Right lobe of liver (tissue), 4 donors: ENCODE measurements at regions not wholly inside any gene's neighbourhood (a gene's known extent, or its start where the extent isn't known, plus 50 kb on each side); places are given as distances from the start of the nearest gene placed in this dataset.

Source experiments
- CTCF ChIP-seq, 4 donors: fragments of 200-600 bp in 3 of 4; fragments of 450-650 bp in 1 of 4; IDR thresholded peaks; one replicate each; pipeline versions ENCODE4 v1.5.1 to v1.8.0; 2016 to 2022; ENCODE audit warnings: antibody characterized with exemption in 4 of 4, mild to moderate bottlenecking in 2 of 4
- POLR2A ChIP-seq: fragments of 450-650 bp; IDR thresholded peaks from one replicate; pipeline ENCODE4 v1.6.1; 2017; ENCODE audit warnings: antibody characterized with exemption, mild to moderate bottlenecking
- donor health status: DM: no; HTN: no; CAD: no.
- donor health status: DM: no; HTN: no; CAD: no.
- donor health status: DM: no; HTN: yes; CAD: no.

GRCh38 chr4:124797223-124797622, 84.7 kb upstream of the ANKRD50 start:
- TF ChIP-seq CTCF (IDR thresholded peaks at IDR 0.05) (no peak), POLR2A (no peak)
